ENCODE measurements at regions not wholly inside any gene's neighbourhood (a gene's known extent, or its start where the extent isn't known, plus 50 kb on each side); places are given as distances from the start of the nearest gene placed in this dataset.

- TF ChIP-seq CTCF (IDR thresholded peaks at IDR 0.05) (no peak), POLR2A (IDR thresholded peaks at IDR 0.05) (no peak)
- intact Hi-C loops (cut with DNase I; ENCODE audit: low total_unique reads): no loop called here
These were observed 95.3 kb upstream of the EPB41L3 start for GRCh38 chr18:5639131-5639530.

GRCh38 chr18:5632041-5632440 lies 88.2 kb upstream of the EPB41L3 start:
- DNase-seq: no peak
- Histone ChIP-seq H3K4me1 (no peaks in the 10 kb centered on the region), H3K36me3 (ENCODE audit: low read depth, missing control alignments) (no peaks in the 10 kb centered on the region), H3K4me3 (no peak overlapping the region), H3K27me3 (no peaks in the 10 kb centered on the region), H3K9me3 (no peaks in the 10 kb centered on the region), H3K27ac (no peak overlapping the region)
- WGBS, 2 donors: 81 to 86% methylated on average over 3 of the region's 3 CpGs
- intact Hi-C loops (cut with DNase I; ENCODE audit: low total_unique reads): no loop called here
- TF ChIP-seq CTCF (IDR thresholded peaks at IDR 0.05) (no peak), POLR2A (IDR thresholded peaks at IDR 0.05) (no peak)

More at GRCh38 chr18:5639131-5639530, 95.3 kb upstream of the EPB41L3 start:
- Histone ChIP-seq H3K4me1 (no peaks in the 10 kb centered on the region), H3K27me3 (no peaks in the 10 kb centered on the region), H3K27ac (no peak overlapping the region), H3K4me3 (no peak overlapping the region), H3K36me3 (ENCODE audit: low read depth, missing control alignments) (no peaks in the 10 kb centered on the region), H3K9me3 (no peaks in the 10 kb centered on the region)
- WGBS, 2 donors: 57 to 58% methylated on average over 2 of the region's 2 CpGs
- no peak for DNase-seq

- 23 to 34% methylated on average over 9 to 12 of the region's 12 CpGs for WGBS, 2 donors
These were observed 87.2 kb upstream of the EPB41L3 start for GRCh38 chr18:5630900-5631413.

GRCh38 chr18:5630057-5630899 lies 86.5 kb upstream of the EPB41L3 start:
- 0 to 1% methylated on average over 2 to 63 of the region's 79 CpGs for WGBS, 2 donors
- DNase-seq: peak; percentile 89

More at GRCh38 chr18:5630900-5631413, 87.2 kb upstream of the EPB41L3 start:
- Histone ChIP-seq H3K27me3 (no peaks in the 10 kb centered on the region), H3K4me3 (peak overlapping the region; percentile 66), H3K36me3 (ENCODE audit: low read depth, missing control alignments) (no peaks in the 10 kb centered on the region), H3K27ac (no peak overlapping the region), H3K4me1 (no peaks in the 10 kb centered on the region), H3K9me3 (no peaks in the 10 kb centered on the region)
- no peak for DNase-seq
- TF ChIP-seq CTCF (IDR thresholded peaks at IDR 0.05): no peak
- TF ChIP-seq POLR2A (IDR thresholded peaks at IDR 0.05): no peak
- intact Hi-C loops (cut with DNase I; ENCODE audit: low total_unique reads): no loop called here

More at GRCh38 chr18:5630057-5630899, 86.5 kb upstream of the EPB41L3 start:
- Histone ChIP-seq H3K36me3 (ENCODE audit: low read depth, missing control alignments) (no peaks in the 10 kb centered on the region), H3K9me3 (no peaks in the 10 kb centered on the region), H3K27me3 (no peaks in the 10 kb centered on the region), H3K4me3 (peak overlapping the region; percentile 66), H3K27ac (peak overlapping the region; percentile 73 to 85), H3K4me1 (no peaks in the 10 kb centered on the region)
- TF ChIP-seq POLR2A (IDR thresholded peaks at IDR 0.05) (no peak), CTCF (IDR thresholded peaks at IDR 0.05) (no peak)
- intact Hi-C loops (cut with DNase I; ENCODE audit: low total_unique reads): no loop called here
